ENCODE measurements at regions not wholly inside any gene's neighbourhood (a gene's known extent, or its start where the extent isn't known, plus 50 kb on each side); places are given as distances from the start of the nearest gene placed in this dataset.
A peak's percentile ranks its signal among the peaks of the same experiment; 100 is the strongest.

- DNase-seq = no peak
These were observed 458.5 kb downstream of the MAT2B start for GRCh38 chr5:163963881-163964280.

GRCh38 chr5:163964671-163965070 is 459.3 kb downstream of the MAT2B start:
- DNase-seq = no peak

GRCh38 chr5:163967268-163967667 is 461.8 kb downstream of the MAT2B start:
- DNase-seq = no peak

- no peak for DNase-seq
These were observed 463.2 kb downstream of the MAT2B start for GRCh38 chr5:163968651-163969050.

- no peak for DNase-seq
These were observed 471.3 kb downstream of the MAT2B start for GRCh38 chr5:163976696-163977095.

GRCh38 chr5:163978897-163979296 is 473.5 kb downstream of the MAT2B start:
- no peak for DNase-seq

- DNase-seq = no peak
These were observed 483.1 kb downstream of the MAT2B start for GRCh38 chr5:163988566-163988965.

GRCh38 chr5:163993126-163993525 is 487.7 kb downstream of the MAT2B start:
- no peak for DNase-seq

GRCh38 chr5:163995206-163995605 is 489.8 kb downstream of the MAT2B start:
- no peak for DNase-seq

GRCh38 chr5:163997965-163998364 is 492.5 kb downstream of the MAT2B start:
- DNase-seq = no peak

GRCh38 chr5:164000241-164000640 is 494.8 kb downstream of the MAT2B start:
- no peak for DNase-seq

- no peak for DNase-seq
These were observed 495.4 kb downstream of the MAT2B start for GRCh38 chr5:164000819-164001218.

GRCh38 chr5:164002214-164002613 is 496.8 kb downstream of the MAT2B start:
- DNase-seq = no peak

GRCh38 chr5:164002628-164003027 is 497.2 kb downstream of the MAT2B start:
- DNase-seq = no peak

- DNase-seq = no peak
These were observed 499.7 kb downstream of the MAT2B start for GRCh38 chr5:164005071-164005470.

- no peak for DNase-seq
These were observed 501.6 kb downstream of the MAT2B start for GRCh38 chr5:164007064-164007463.

GRCh38 chr5:164009621-164010020 is 504.2 kb downstream of the MAT2B start:
- no peak for DNase-seq

- no peak for DNase-seq
These were observed 505.5 kb downstream of the MAT2B start for GRCh38 chr5:164010900-164011299.

- no peak for DNase-seq
These were observed 507.0 kb downstream of the MAT2B start for GRCh38 chr5:164012371-164012770.

GRCh38 chr5:164013077-164013670 is 507.8 kb downstream of the MAT2B start:
- peak; percentile 40 for DNase-seq

- no peak for DNase-seq
These were observed 514.7 kb downstream of the MAT2B start for GRCh38 chr5:164020116-164020515.

- no peak for DNase-seq
These were observed 522.3 kb downstream of the MAT2B start for GRCh38 chr5:164027738-164028137.

- no peak for DNase-seq
These were observed 532.8 kb downstream of the MAT2B start for GRCh38 chr5:164038128-164038783.

GRCh38 chr5:164041105-164041504 is 535.7 kb downstream of the MAT2B start:
- DNase-seq = no peak

- no peak for DNase-seq
These were observed 543.0 kb downstream of the MAT2B start for GRCh38 chr5:164048359-164048926.
